Panc1 (cell line): ENCODE measurements at regions not wholly inside any gene's neighbourhood (a gene's known extent, or its start where the extent isn't known, plus 50 kb on each side); places are given as distances from the start of the nearest gene placed in this dataset.

Source experiments
- ATAC-seq: fragments of 200-7000 bp; cut with Tn5 transposase; 2 replicates; pipeline ENCODE4 v1.9.1; 2020; ENCODE audit warnings: mild to moderate bottlenecking, moderate library complexity
- BruUV-seq: library from RNA; stranded (reverse); fragments of 400-500 nt; replicated peaks from 2 replicates; lab custom pipeline; 2021; lab: Mats Ljungman, UMichigan
- CTCF ChIA-PET: fragments of 300-600 bp; sonication (Branson Sonifier 250); formaldehyde crosslinking; loops from one replicate; lab custom pipeline; 2022; ENCODE audit warnings: antibody characterized with exemption; lab: Charles Lee
- POLR2A ChIA-PET: fragments of 300-600 bp; sonication (Branson Sonifier 250); formaldehyde crosslinking; loops from one replicate; lab custom pipeline; 2022; ENCODE audit warnings: antibody characterized with exemption; lab: Charles Lee
- DNase-seq: peaks from one replicate; pipeline ENCODE4 v3.0.0-alpha.2; 2010; ENCODE audit warnings: low read depth, low spot score
- H3K27ac ChIP-seq: 2 replicates; pipeline ENCODE4 v1.5.1; 2011; ENCODE audit warnings: mild to moderate bottlenecking, low read length, inconsistent platforms
- H3K27me3 ChIP-seq: fragments of 200-500 bp; sonication (Bioruptor generic); 2 replicates; pipeline ENCODE4 v1.6.0; 2014; ENCODE audit warnings: low read length, inconsistent platforms; ENCODE audit not compliant: control insufficient read depth, insufficient read depth
- H3K36me3 ChIP-seq: fragments of 200-500 bp; sonication (Bioruptor generic); 2 replicates; pipeline ENCODE4 v1.5.1; 2014; ENCODE audit warnings: inconsistent platforms, mild to moderate bottlenecking, low read length, moderate library complexity; ENCODE audit not compliant: control insufficient read depth, insufficient read depth
- H3K4me1 ChIP-seq: 2 replicates; pipeline ENCODE4 v1.5.1; 2011; ENCODE audit warnings: inconsistent platforms, mild to moderate bottlenecking, low read length, moderate library complexity; ENCODE audit not compliant: control insufficient read depth, insufficient read depth
- H3K4me3 ChIP-seq, 2 experiments: 2 replicates each; pipeline ENCODE4 v1.5.1; 2011 to 2012; ENCODE audit warnings: low read depth in 2 of 2, low read length in 2 of 2, mild to moderate bottlenecking in 2 of 2, inconsistent platforms in 1 of 2, moderate library complexity in 1 of 2
- H3K9me3 ChIP-seq: fragments of 200-500 bp; sonication (Bioruptor generic); 2 replicates; pipeline ENCODE4 v1.5.1; 2014; ENCODE audit warnings: low read depth, mild to moderate bottlenecking, inconsistent platforms, low read length, moderate library complexity; ENCODE audit not compliant: control insufficient read depth, insufficient read depth
- CTCF ChIP-seq: fragments of 450-650 bp; IDR thresholded peaks from 2 replicates; pipeline ENCODE4 v1.5.1; 2017; ENCODE audit warnings: mild to moderate bottlenecking
- POLR2AphosphoS5 ChIP-seq: IDR thresholded peaks from 2 replicates; pipeline ENCODE4 v1.6.1; 2012; ENCODE audit warnings: mild to moderate bottlenecking, low read depth, low read length, moderate library complexity
- SIN3A ChIP-seq: IDR thresholded peaks from 2 replicates; pipeline ENCODE4 v1.6.1; 2012; ENCODE audit warnings: low read depth, mild to moderate bottlenecking, low read length, moderate library complexity, borderline replicate concordance; ENCODE audit not compliant: insufficient read depth
- TCF7L2 ChIP-seq: IDR thresholded peaks from 2 replicates; pipeline ENCODE4 v1.6.1; 2011; ENCODE audit warnings: mild to moderate bottlenecking, low read depth, low read length, inconsistent platforms
- in situ Hi-C: cut with HindIII; loops from 2 replicates; pipeline ENCODE4 v1.10.0; 2016; ENCODE audit warnings: low sequenced_read_pairs, low pct_unique_long_range_greater_than_20kb
- intact Hi-C: fragments of 100-400 bp; cut with micrococcal nuclease; formaldehyde crosslinking; loops from one replicate; pipeline ENCODE4 v1.10.0; 2022; ENCODE audit not compliant: unreplicated experiment
- TF ChIP-seq, protein P1 (sequence below), 2 experiments: IDR thresholded peaks; 2 replicates each; pipeline ENCODE4 v1.6.1; 2011 to 2012; ENCODE audit warnings: low read depth in 2 of 2, control low read depth in 1 of 2, low read length in 1 of 2, mild to moderate bottlenecking in 1 of 2, moderate library complexity in 1 of 2; ENCODE audit not compliant: insufficient read depth in 1 of 2

DNA sequence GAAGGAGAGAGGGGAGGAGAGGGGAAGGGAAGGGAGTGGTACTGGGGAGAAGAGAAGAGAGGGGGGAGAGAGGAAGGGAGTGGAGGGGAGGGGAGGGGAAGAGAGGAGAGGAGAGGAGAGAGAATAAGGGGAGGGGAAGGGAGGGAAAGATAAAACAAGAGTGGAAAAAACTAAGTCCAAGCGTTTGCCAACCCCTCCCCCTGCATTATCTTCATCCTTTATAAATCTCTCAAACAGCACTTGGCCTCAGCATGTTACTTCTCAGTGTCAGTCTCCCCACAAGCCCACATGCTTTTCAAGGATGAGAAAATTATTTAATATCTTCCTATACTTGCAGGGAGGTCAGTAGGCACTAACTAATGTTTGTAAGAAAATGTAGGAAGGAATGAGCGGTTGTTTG, 204.5 kb downstream of the LSM5 start:
- Histone ChIP-seq H3K27ac (no peak overlapping the region), H3K4me3 (no peak overlapping the region), H3K36me3 (no peaks in the 10 kb centered on the region), H3K4me1 (no peaks in the 10 kb centered on the region), H3K27me3 (peaks cover 5% of the 10 kb centered on the region), H3K9me3 (no peaks in the 10 kb centered on the region)
- DNase-seq (no peak), ATAC-seq (no peak)
- BruUV-seq, result no TSS peak
- ChIA-PET POLR2A (no interaction called here), CTCF (interaction anchor here (0.7 kb wide), 1 partner anchor 1596 kb away, joined by 8 read pairs; no protein-coding TSS in a partner anchor)
- TF ChIP-seq, protein P1, sequence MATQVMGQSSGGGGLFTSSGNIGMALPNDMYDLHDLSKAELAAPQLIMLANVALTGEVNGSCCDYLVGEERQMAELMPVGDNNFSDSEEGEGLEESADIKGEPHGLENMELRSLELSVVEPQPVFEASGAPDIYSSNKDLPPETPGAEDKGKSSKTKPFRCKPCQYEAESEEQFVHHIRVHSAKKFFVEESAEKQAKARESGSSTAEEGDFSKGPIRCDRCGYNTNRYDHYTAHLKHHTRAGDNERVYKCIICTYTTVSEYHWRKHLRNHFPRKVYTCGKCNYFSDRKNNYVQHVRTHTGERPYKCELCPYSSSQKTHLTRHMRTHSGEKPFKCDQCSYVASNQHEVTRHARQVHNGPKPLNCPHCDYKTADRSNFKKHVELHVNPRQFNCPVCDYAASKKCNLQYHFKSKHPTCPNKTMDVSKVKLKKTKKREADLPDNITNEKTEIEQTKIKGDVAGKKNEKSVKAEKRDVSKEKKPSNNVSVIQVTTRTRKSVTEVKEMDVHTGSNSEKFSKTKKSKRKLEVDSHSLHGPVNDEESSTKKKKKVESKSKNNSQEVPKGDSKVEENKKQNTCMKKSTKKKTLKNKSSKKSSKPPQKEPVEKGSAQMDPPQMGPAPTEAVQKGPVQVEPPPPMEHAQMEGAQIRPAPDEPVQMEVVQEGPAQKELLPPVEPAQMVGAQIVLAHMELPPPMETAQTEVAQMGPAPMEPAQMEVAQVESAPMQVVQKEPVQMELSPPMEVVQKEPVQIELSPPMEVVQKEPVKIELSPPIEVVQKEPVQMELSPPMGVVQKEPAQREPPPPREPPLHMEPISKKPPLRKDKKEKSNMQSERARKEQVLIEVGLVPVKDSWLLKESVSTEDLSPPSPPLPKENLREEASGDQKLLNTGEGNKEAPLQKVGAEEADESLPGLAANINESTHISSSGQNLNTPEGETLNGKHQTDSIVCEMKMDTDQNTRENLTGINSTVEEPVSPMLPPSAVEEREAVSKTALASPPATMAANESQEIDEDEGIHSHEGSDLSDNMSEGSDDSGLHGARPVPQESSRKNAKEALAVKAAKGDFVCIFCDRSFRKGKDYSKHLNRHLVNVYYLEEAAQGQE (IDR thresholded peaks at IDR 0.05; ENCODE audit: insufficient read depth in 1 of 2, low read depth in 2 of 2, low read length in 1 of 2), result no peak
- TF ChIP-seq SIN3A, result no peak
- TF ChIP-seq POLR2AphosphoS5, result no peak
- no peak for TF ChIP-seq CTCF
- no peak for TF ChIP-seq TCF7L2
- intact Hi-C loops (no loop called here), in situ Hi-C loops (no loop called here)

DNA sequence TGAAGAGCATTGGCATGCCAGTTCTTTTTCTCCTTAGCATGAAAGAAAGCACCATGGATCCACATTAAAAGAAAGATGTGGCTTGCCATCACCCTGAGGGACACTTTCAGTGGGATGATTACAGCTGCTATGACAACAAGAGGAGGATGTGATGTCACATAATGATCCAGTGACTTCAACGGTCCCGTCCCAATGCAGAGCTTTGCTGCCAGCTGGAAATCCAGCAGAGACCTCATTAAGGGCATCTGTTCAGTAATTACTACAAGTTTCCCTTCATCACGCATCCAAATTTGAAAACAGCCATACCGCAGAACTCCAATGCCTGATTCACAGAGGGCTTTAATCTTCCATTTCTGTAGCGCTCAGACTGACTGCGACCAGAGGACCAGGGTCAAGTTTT, 206.6 kb downstream of the LSM5 start:
- TF ChIP-seq TCF7L2 (no peak), CTCF (no peak), POLR2AphosphoS5 (no peak)
- DNase-seq, result no peak
- no peaks in the 10 kb centered on the region for H3K4me1 ChIP-seq
- ChIA-PET CTCF (no interaction called here), POLR2A (no interaction called here)
- no peak for ATAC-seq
- BruUV-seq, result no TSS peak
- intact Hi-C loops, result no loop called here
- peaks cover 8% of the 10 kb centered on the region for H3K27me3 ChIP-seq
- H3K9me3 ChIP-seq, result no peaks in the 10 kb centered on the region
- H3K4me3 ChIP-seq, result no peak overlapping the region
- H3K36me3 ChIP-seq, result no peaks in the 10 kb centered on the region
- H3K27ac ChIP-seq, result no peak overlapping the region
- in situ Hi-C loops, result no loop called here
